ENCODE measurements at regions not wholly inside any gene's neighbourhood (a gene's known extent, or its start where the extent isn't known, plus 50 kb on each side); places are given as distances from the start of the nearest gene placed in this dataset.

DNA sequence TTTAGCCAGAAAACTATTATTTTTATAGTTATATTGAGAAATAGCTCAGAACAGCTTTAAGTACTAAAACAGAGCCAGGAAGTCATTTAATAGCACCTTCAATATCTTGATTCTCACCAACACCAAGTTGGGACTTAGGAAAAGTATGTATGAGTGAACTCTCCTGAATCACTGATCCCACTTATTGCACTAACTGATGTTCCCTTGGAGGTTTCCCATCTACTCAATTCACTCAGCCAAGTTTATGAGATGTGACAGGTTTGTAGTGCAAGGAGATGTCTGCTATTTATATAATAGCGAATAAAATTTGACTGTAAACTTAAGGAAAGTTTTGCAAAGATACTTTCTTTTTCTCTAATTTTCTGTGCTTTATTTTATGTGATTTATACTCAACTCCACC, 1147.6 kb upstream of the PCDH20 start:
- Histone ChIP-seq H3K79me2 (no peaks in the 10 kb centered on the region), H3K4me1 (ENCODE audit: insufficient read depth) (no peaks in the 10 kb centered on the region), H3K9me3 (ENCODE audit: low read depth) (no peaks in the 10 kb centered on the region), H3K36me3 (replicated peaks; ENCODE audit: insufficient read depth, low read depth) (no peaks in the 10 kb centered on the region), H4K20me1 (ENCODE audit: insufficient read depth, poor library complexity, severe bottlenecking) (no peaks in the 10 kb centered on the region), H3K4me2 (no peak overlapping the region), H2AFZ (no peak overlapping the region), H3K27ac (no peak overlapping the region), H3K9me2 (replicated peaks; ENCODE audit: insufficient read depth) (no peaks in the 10 kb centered on the region), H3K4me3 (no peak overlapping the region), H3K27me3 (no peaks in the 10 kb centered on the region)
- 83% methylated on average over 1 of the region's 1 CpG for WGBS (ENCODE audit: low lambda C conversion rate, missing lambda C conversion rate)
- no peak for DNase-seq (ENCODE audit: low spot score)
- TF ChIP-seq, protein P1, sequence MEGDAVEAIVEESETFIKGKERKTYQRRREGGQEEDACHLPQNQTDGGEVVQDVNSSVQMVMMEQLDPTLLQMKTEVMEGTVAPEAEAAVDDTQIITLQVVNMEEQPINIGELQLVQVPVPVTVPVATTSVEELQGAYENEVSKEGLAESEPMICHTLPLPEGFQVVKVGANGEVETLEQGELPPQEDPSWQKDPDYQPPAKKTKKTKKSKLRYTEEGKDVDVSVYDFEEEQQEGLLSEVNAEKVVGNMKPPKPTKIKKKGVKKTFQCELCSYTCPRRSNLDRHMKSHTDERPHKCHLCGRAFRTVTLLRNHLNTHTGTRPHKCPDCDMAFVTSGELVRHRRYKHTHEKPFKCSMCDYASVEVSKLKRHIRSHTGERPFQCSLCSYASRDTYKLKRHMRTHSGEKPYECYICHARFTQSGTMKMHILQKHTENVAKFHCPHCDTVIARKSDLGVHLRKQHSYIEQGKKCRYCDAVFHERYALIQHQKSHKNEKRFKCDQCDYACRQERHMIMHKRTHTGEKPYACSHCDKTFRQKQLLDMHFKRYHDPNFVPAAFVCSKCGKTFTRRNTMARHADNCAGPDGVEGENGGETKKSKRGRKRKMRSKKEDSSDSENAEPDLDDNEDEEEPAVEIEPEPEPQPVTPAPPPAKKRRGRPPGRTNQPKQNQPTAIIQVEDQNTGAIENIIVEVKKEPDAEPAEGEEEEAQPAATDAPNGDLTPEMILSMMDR (IDR thresholded peaks at IDR 0.05; ENCODE audit: poor library complexity), result no peak
- TF ChIP-seq EZH2 (IDR thresholded peaks at IDR 0.05; ENCODE audit: borderline replicate concordance) (no peak), EZH2phosphoT487 (IDR thresholded peaks at IDR 0.05; ENCODE audit: low read depth, severe bottlenecking, unreplicated experiment) (no peak)

DNA sequence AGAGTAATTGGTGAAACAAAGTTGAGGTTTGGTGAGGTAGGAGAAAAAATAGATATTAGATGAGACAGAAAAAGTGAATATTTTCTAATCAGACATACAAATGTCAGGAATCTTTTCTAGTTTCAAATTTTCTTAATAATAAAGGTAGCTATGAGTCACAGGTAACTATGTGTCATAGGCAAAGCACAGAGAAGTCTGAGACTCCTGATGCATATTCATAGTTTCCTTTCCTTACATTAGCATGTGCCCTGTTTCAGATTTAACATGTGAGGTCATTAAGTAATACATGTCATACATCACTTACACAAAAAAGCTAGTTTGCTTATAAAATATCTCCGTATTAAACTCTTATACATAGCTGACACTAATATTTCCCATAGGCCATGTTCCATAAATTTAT, 1141.3 kb upstream of the PCDH20 start:
- DNase-seq (ENCODE audit: low spot score), result no peak
- no peak overlapping the region for H3K27ac ChIP-seq
- H3K9me3 ChIP-seq (ENCODE audit: low read depth), result no peaks in the 10 kb centered on the region
- no peaks in the 10 kb centered on the region for H4K20me1 ChIP-seq (ENCODE audit: insufficient read depth, poor library complexity, severe bottlenecking)
- H3K9me2 ChIP-seq (replicated peaks; ENCODE audit: insufficient read depth), result no peaks in the 10 kb centered on the region
- no peak overlapping the region for H3K4me3 ChIP-seq
- H3K36me3 ChIP-seq (replicated peaks; ENCODE audit: insufficient read depth, low read depth), result no peaks in the 10 kb centered on the region
- H3K79me2 ChIP-seq, result no peaks in the 10 kb centered on the region
- H3K4me1 ChIP-seq (ENCODE audit: insufficient read depth), result no peaks in the 10 kb centered on the region
- TF ChIP-seq EZH2 (IDR thresholded peaks at IDR 0.05; ENCODE audit: borderline replicate concordance) (no peak), EZH2phosphoT487 (IDR thresholded peaks at IDR 0.05; ENCODE audit: low read depth, severe bottlenecking, unreplicated experiment) (no peak)
- TF ChIP-seq, protein P1 (IDR thresholded peaks at IDR 0.05; ENCODE audit: poor library complexity), result no peak
- no peak overlapping the region for H2AFZ ChIP-seq
- H3K27me3 ChIP-seq, result no peaks in the 10 kb centered on the region
- 90% methylated on average over 1 of the region's 1 CpG for WGBS (ENCODE audit: low lambda C conversion rate, missing lambda C conversion rate)
- no peak overlapping the region for H3K4me2 ChIP-seq

DNA sequence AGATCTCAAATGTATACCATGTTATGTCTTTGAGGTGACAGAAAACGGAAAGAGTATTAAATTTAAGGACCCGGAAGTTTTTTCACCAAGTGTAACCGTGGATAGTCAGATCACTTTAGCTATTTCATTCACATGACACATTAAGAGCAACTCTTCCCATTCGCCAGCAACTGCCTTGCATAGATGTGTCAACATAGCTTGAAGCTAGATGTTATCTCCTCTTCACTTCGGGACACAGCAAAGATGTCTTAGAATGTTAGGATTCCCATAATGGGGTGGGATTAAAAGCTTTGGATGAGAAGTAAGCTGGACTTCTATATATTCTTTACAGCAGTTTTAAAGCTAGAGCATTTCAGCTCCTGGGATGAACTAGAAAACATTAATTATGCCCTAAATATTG, 1135.9 kb upstream of the PCDH20 start:
- Histone ChIP-seq H3K4me2 (peak overlapping the region; percentile 18), H3K9me3 (ENCODE audit: low read depth) (no peaks in the 10 kb centered on the region), H4K20me1 (ENCODE audit: insufficient read depth, poor library complexity, severe bottlenecking) (no peaks in the 10 kb centered on the region), H3K36me3 (replicated peaks; ENCODE audit: insufficient read depth, low read depth) (no peaks in the 10 kb centered on the region), H3K27ac (no peak overlapping the region), H3K9me2 (replicated peaks; ENCODE audit: insufficient read depth) (no peaks in the 10 kb centered on the region), H3K79me2 (no peaks in the 10 kb centered on the region), H3K4me3 (no peak overlapping the region), H2AFZ (no peak overlapping the region), H3K4me1 (ENCODE audit: insufficient read depth) (no peaks in the 10 kb centered on the region), H3K27me3 (no peaks in the 10 kb centered on the region)
- WGBS (ENCODE audit: low lambda C conversion rate, missing lambda C conversion rate), result 40% methylated on average over 5 of the region's 5 CpGs
- DNase-seq (ENCODE audit: low spot score), result no peak
- TF ChIP-seq EZH2 (IDR thresholded peaks at IDR 0.05; ENCODE audit: borderline replicate concordance), result no peak
- TF ChIP-seq, protein P1 (IDR thresholded peaks at IDR 0.05; ENCODE audit: poor library complexity), result no peak
- TF ChIP-seq EZH2phosphoT487 (IDR thresholded peaks at IDR 0.05; ENCODE audit: low read depth, severe bottlenecking, unreplicated experiment), result no peak

DNA sequence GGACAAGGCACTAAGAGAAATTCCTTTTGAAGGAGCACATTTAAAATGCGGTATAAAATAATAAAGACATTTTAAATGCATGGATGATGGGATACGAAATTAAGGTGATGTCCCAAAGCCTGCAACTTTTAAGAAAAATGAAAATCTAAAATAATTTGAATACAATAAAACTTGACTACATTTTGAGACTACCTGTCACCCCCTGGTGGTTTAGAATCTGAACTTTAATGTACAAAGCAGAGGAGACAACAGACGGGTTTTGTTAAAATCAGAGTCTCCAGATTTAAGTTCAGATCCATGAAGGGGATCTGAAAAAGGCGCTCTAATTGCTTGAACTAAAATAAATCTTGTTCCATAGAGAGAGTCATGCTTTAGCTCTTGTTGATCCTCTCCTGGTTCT, 1129.3 kb upstream of the PCDH20 start:
- Histone ChIP-seq H3K27ac (no peak overlapping the region), H2AFZ (no peak overlapping the region), H4K20me1 (ENCODE audit: insufficient read depth, poor library complexity, severe bottlenecking) (no peaks in the 10 kb centered on the region), H3K4me3 (no peak overlapping the region), H3K9me2 (replicated peaks; ENCODE audit: insufficient read depth) (no peaks in the 10 kb centered on the region), H3K9me3 (ENCODE audit: low read depth) (no peaks in the 10 kb centered on the region), H3K27me3 (no peaks in the 10 kb centered on the region), H3K4me1 (ENCODE audit: insufficient read depth) (no peaks in the 10 kb centered on the region), H3K36me3 (replicated peaks; ENCODE audit: insufficient read depth, low read depth) (no peaks in the 10 kb centered on the region), H3K4me2 (no peak overlapping the region), H3K79me2 (no peaks in the 10 kb centered on the region)
- 88% methylated on average over 4 of the region's 4 CpGs for WGBS (ENCODE audit: low lambda C conversion rate, missing lambda C conversion rate)
- no peak for DNase-seq (ENCODE audit: low spot score)
- TF ChIP-seq EZH2phosphoT487 (IDR thresholded peaks at IDR 0.05; ENCODE audit: low read depth, severe bottlenecking, unreplicated experiment) (no peak), EZH2 (IDR thresholded peaks at IDR 0.05; ENCODE audit: borderline replicate concordance) (no peak)
- TF ChIP-seq, protein P1 (IDR thresholded peaks at IDR 0.05; ENCODE audit: poor library complexity), result no peak

All from hepatocyte (in vitro differentiated cells).